IPS-20b (cell line): ENCODE measurements at regions not wholly inside any gene's neighbourhood (a gene's known extent, or its start where the extent isn't known, plus 50 kb on each side); places are given as distances from the start of the nearest gene placed in this dataset.
"Not testable (repeated sequence)": the region's sequence is repeated elsewhere in the genome, so short reads cannot be mapped to it uniquely, and the experiment has no call there.

Experiments used
- H3K27ac ChIP-seq: one replicate; pipeline ENCODE4 v1.5.1; 2013; ENCODE audit warnings: low read length
- H3K27me3 ChIP-seq: 2 replicates; pipeline ENCODE4 v1.6.1; 2013; ENCODE audit warnings: mild to moderate bottlenecking, low read length, inconsistent platforms; ENCODE audit not compliant: insufficient read depth
- H3K36me3 ChIP-seq: 2 replicates; pipeline ENCODE4 v1.6.1; 2013; ENCODE audit warnings: low read depth, mild to moderate bottlenecking, inconsistent platforms, low read length, moderate library complexity; ENCODE audit not compliant: insufficient read depth
- H3K4me1 ChIP-seq: 2 replicates; pipeline ENCODE4 v1.6.1; 2013; ENCODE audit warnings: mild to moderate bottlenecking, control low read depth, inconsistent platforms, low read length, moderate library complexity; ENCODE audit not compliant: insufficient read depth
- H3K4me3 ChIP-seq: 2 replicates; pipeline ENCODE4 v1.5.1; 2013; ENCODE audit warnings: mild to moderate bottlenecking, low read length, inconsistent platforms
- H3K9ac ChIP-seq: 2 replicates; pipeline ENCODE4 v1.6.1; 2013; ENCODE audit warnings: low read depth, mild to moderate bottlenecking, inconsistent platforms, low read length, moderate library complexity
- H3K9me3 ChIP-seq: 2 replicates; pipeline ENCODE4 v1.6.1; 2013; ENCODE audit warnings: mild to moderate bottlenecking, low read depth, low read length, inconsistent platforms; ENCODE audit not compliant: insufficient read depth

DNA sequence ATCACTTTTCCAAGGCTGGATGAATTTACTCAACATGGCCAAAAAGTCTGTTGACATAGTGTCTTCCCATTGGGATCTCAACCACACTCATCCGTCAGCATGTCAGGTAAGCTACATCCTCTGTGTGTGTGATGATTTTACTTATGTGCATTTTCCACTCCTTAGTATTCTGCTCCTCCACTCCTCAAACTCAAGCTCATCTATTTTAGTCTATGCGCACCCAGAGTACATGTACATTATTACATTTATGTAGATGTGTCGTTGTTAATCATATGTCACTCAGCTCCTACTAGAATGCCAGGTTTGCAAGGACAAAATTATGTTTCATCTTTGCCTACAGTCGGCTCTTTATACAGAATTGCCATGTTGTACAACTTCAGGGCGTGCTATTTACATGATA lies 216.0 kb downstream of the ZNF37A start:
- not testable (repeated sequence) for H3K9ac ChIP-seq, H3K27ac ChIP-seq, H3K4me3 ChIP-seq, H3K27me3 ChIP-seq, H3K36me3 ChIP-seq, H3K4me1 ChIP-seq
- peaks cover 20% of the 10 kb centered on the region for H3K9me3 ChIP-seq

GRCh38 chr10:38315090-38315805 lies 221.1 kb downstream of the ZNF37A start:
- not testable (repeated sequence) for H3K27ac ChIP-seq, H3K27me3 ChIP-seq, H3K9ac ChIP-seq, H3K36me3 ChIP-seq, H3K4me1 ChIP-seq, H3K4me3 ChIP-seq
- H3K9me3 ChIP-seq = peaks cover 40% of the 10 kb centered on the region

DNA sequence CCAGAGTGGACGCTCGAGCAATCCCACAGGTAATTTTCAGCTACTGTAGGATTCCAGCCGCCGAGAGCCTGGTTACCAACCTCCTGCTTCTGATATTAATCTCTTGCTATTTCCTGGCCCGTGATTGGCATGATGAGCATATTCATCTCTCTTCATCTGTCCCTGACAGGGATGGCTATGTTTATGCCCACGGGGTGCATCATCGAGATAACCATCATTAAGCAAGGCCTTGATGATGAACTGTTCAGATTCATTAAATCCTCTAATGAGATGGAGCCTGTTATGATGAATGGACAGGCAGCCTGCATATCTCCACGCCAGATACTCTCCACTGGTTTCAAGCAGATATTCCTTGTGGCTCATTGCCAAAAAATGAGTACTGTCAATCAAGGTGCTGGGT lies 227.3 kb downstream of the ZNF37A start:
- H3K9ac ChIP-seq, H3K4me3 ChIP-seq, H3K27me3 ChIP-seq, H3K27ac ChIP-seq, H3K4me1 ChIP-seq, H3K36me3 ChIP-seq: not testable (repeated sequence)
- peaks cover 44% of the 10 kb centered on the region for H3K9me3 ChIP-seq

DNA sequence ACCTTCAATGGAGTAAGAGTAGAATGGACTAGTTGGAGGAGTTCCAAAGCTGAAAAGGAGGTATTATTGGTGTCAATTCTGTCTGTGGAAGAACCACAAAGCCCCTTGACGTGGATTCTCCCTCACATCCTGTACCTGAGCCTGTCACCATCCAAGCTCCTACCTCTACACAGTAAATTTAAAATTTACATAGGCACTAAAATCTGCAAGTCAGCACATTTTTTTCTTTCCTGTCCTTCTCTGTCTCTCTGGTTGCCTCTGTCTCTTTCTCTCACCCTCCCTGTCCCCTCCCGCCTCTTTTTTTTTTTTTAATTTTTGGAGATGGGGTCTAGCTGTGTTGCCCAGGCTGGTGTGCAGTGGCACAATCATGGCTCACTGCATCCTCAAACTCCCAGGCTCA lies 236.2 kb downstream of the ZNF37A start:
- H3K9me3 ChIP-seq = peaks cover 29% of the 10 kb centered on the region
- H3K4me1 ChIP-seq, H3K9ac ChIP-seq, H3K27ac ChIP-seq, H3K4me3 ChIP-seq, H3K27me3 ChIP-seq, H3K36me3 ChIP-seq: not testable (repeated sequence)

DNA sequence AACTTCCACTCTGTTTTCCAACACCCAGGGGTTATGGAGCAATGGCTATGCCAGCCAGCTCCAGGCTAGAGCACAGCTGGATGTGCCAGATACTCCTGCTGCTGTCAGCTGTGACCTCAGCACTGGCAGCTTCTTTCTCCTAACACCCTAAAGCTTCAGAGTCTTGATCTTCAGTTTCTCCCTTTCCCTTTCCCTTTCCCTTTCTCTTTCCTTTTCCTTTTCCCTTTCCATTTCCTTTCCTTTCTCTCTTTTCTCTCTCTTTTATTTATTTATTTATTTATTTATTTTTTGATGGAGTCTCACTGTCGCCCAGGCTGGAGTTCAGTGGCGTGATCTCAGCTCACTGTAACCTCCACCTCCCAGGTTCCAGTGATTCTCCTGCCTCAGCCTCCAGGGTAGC lies 237.0 kb downstream of the ZNF37A start:
- H3K27me3 ChIP-seq, H3K27ac ChIP-seq, H3K4me1 ChIP-seq, H3K4me3 ChIP-seq, H3K36me3 ChIP-seq, H3K9ac ChIP-seq: not testable (repeated sequence)
- peaks cover 29% of the 10 kb centered on the region for H3K9me3 ChIP-seq

- not testable (repeated sequence) for H3K9ac ChIP-seq, H3K4me1 ChIP-seq, H3K27me3 ChIP-seq, H3K36me3 ChIP-seq, H3K4me3 ChIP-seq, H3K27ac ChIP-seq
- H3K9me3 ChIP-seq = peaks cover 27% of the 10 kb centered on the region
These were observed 239.6 kb downstream of the ZNF37A start for GRCh38 chr10:38333699-38334098.

DNA sequence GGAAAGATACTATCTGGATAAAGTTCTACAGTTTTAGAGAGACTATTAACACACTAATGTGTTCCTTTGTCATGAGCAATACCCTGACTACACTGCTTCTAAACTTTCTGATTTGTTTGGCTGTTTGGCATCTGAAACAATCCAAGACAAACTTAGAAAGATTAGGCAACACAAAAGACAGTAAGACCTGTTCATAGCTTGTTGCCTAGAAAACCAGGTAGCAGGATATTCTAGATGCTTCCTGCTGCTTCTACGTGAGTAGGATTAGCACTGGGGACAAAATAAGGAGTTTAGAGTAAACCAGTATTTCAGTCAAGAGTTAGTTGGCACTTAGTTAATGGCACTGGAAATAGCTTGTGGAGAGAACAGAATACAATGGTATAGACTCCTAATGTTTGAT lies 256.5 kb downstream of the ZNF37A start:
- H3K27ac ChIP-seq, H3K4me1 ChIP-seq, H3K9ac ChIP-seq, H3K36me3 ChIP-seq, H3K27me3 ChIP-seq, H3K4me3 ChIP-seq: not testable (repeated sequence)
- H3K9me3 ChIP-seq = peaks cover 35% of the 10 kb centered on the region

DNA sequence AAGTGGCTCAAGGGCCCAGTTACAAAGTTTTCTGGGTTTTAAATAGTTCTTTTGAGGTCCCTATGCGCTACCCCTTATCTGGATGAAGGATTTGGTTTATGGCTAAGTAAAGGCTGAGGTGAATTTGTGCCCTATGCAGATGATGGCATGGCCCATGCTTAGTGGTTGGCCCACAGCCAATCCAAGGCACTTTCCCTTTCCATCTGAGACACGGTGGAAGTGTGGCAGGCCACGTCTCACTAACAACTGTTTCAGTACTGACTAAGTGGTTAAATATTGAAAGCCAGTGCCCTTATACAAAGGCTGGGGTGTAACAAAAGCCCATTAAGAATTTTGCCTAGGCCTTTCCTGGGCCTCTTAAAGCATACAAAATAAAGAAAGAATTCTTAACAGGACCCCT lies 260.3 kb downstream of the ZNF37A start:
- H3K9me3 ChIP-seq = peaks cover 27% of the 10 kb centered on the region
- H3K4me3 ChIP-seq, H3K36me3 ChIP-seq, H3K27me3 ChIP-seq, H3K4me1 ChIP-seq, H3K9ac ChIP-seq, H3K27ac ChIP-seq: not testable (repeated sequence)

DNA sequence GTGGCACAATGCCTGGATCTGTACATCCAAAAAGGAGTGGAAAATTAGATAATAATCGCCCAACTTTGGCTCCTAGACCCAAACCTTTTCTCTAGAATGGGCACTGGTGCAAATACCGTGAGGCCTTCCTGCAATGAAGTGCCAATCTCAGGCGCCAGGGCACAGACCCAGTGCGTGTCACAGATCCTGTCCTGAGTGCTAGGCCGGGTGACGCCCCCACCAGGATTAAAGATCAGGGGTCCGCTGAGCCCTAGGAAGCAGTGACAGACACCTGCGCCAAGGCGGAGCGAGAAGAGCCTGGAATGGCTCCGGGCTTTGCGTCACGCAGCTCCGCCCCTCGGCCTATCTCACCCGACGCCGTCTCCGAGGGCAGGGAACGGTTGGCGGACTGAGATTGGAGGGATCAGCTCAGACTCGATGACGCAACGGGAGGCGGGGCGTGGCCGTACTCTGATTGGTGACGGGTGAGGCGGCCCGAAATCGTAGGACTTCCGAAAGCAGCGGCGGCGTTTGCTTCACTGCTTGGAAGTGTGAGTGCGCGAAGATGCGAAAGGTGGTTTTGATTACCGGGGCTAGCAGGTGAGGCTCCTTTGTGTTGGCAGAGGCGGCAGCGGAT lies 261.9 kb downstream of the ZNF37A start:
- H3K36me3 ChIP-seq, H3K9ac ChIP-seq, H3K4me1 ChIP-seq, H3K27me3 ChIP-seq, H3K27ac ChIP-seq, H3K4me3 ChIP-seq: not testable (repeated sequence)
- H3K9me3 ChIP-seq = peaks cover 22% of the 10 kb centered on the region; the same call in 1 of the 2 replicates

DNA sequence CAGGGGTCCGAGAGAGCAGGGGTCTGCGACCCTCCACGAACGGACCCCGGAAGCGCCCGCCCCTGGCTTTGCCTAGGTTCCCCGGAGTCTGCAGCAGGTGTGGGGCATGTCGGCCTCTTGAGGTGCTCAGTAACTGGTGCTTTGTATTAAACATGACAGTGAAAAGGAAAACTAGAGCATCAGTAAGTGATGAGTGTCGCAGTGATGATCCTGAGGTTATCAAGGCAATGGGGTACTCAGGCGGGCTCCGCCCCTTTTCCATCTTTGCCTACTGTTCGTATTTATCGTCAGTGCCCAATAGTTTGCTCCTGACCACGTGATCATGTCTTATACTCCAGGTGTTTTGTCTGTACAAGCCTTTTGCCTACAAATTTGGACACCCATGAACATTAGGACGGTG lies 262.4 kb downstream of the ZNF37A start:
- H3K4me3 ChIP-seq, H3K36me3 ChIP-seq, H3K9ac ChIP-seq, H3K27me3 ChIP-seq, H3K27ac ChIP-seq, H3K4me1 ChIP-seq: not testable (repeated sequence)
- H3K9me3 ChIP-seq = peaks cover 25% of the 10 kb centered on the region; the same call in 1 of the 2 replicates

- H3K4me1 ChIP-seq, H3K27me3 ChIP-seq, H3K4me3 ChIP-seq, H3K9ac ChIP-seq, H3K27ac ChIP-seq, H3K36me3 ChIP-seq: not testable (repeated sequence)
- H3K9me3 ChIP-seq = peaks cover 32% of the 10 kb centered on the region
These were observed 268.4 kb downstream of the ZNF37A start for GRCh38 chr10:38362514-38362913.

GRCh38 chr10:38364073-38364472 lies 269.9 kb downstream of the ZNF37A start:
- H3K4me1 ChIP-seq, H3K9ac ChIP-seq, H3K36me3 ChIP-seq, H3K27ac ChIP-seq, H3K27me3 ChIP-seq, H3K4me3 ChIP-seq: not testable (repeated sequence)
- H3K9me3 ChIP-seq = peaks cover 32% of the 10 kb centered on the region
